GM19463 (cell line): ENCODE measurements at regions not wholly inside any gene's neighbourhood (a gene's known extent, or its start where the extent isn't known, plus 50 kb on each side); places are given as distances from the start of the nearest gene placed in this dataset.
"Not testable (repeated sequence)": the region's sequence is repeated elsewhere in the genome, so short reads cannot be mapped to it uniquely, and the experiment has no call there.

Source experiments
- ATAC-seq: cut with Tn5 transposase; IDR thresholded peaks from one replicate; pipeline ENCODE4 v1.9.1; 2021; ENCODE audit warnings: mild to moderate bottlenecking, moderate library complexity; ENCODE audit not compliant: unreplicated experiment

- ATAC-seq: not testable (repeated sequence)
Measured at GRCh38 chr1:148279002-148279542, 127.0 kb upstream of the NBPF11 start.

DNA sequence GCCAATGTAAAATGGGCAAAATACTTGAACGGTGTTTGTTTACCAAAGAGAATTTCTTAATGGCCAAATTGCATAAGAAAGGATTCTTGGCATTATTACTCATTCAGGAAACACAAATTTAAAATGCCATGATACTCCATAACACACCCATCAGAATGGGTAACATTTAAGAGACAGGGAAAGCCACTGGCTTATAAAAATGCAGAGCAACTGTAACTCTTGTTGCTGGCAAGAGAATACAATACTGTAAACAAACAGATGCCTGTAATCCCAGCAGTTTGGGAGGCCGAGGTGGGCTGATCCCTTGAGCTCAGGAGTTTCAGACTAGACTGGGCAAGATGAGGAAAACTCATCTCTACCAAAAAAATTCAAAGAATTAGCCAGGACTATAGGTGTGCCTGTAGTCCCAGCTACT lies 125.8 kb upstream of the NBPF11 start:
- not testable (repeated sequence) for ATAC-seq

- ATAC-seq: not testable (repeated sequence)
Measured at GRCh38 chr1:148267066-148267465, 115.0 kb upstream of the NBPF11 start.

- ATAC-seq: no peak
Measured at GRCh38 chr1:148264374-148265276, 112.5 kb upstream of the NBPF11 start.

DNA sequence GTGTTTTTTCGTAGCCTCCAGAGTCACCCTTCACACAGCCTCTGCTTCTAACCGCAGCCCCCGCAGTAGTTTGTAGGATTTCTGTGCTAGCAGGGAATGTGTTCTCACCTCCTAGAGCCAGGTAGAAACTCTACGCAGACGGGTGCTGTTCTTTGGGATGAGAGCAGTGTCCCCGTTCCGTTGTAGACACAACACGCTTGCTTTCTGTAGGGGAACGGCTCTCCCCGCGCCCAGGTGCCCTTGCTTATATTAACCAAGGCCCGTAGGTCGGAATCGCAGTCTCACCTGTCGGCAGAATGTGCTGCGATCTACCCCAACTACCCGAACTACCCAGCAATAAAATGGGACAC lies 111.8 kb upstream of the NBPF11 start:
- ATAC-seq: no peak

GRCh38 chr1:148263128-148263905 lies 111.2 kb upstream of the NBPF11 start:
- peak; percentile 56 for ATAC-seq

DNA sequence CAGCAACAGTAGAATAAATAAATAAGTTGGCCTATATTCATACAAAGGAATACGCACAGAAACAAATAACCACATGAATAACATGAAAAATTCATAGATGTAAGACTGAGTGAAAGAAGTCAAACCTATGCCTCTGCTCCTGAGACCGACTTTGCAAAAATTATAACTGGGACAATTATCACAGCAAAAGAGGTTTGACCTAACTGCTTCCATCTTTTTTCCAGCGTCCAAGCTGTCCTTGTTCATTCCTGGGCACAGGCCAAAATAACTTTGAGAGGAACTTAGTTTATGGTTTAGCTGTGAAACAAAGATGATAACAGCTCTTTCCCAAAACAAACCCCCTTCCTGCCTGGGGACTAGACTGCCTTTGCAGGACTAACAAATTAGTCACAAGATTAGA lies 109.6 kb upstream of the NBPF11 start:
- not testable (repeated sequence) for ATAC-seq

DNA sequence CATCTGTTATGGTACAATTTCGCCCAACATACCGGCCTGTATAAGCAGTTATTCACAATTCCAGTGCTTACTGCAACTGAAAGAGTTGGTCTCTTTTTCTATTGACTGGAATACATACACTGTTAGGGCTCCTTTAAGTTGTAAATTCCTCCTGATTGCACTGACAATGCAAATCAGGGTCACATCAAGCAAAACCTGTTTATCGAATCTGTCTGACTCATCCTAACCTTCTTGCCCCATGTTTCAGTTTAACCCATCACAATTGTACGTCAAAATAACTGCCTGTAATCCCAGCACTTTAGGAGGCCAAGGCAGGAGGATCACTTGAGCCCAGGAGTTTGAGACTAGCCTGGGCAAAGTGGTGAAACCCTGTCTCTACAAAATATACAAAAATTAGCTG lies 105.8 kb upstream of the NBPF11 start:
- ATAC-seq: not testable (repeated sequence)

- ATAC-seq: not testable (repeated sequence)
Measured at GRCh38 chr1:148254611-148255429, 102.7 kb upstream of the NBPF11 start.

- ATAC-seq: not testable (repeated sequence)
Measured at GRCh38 chr1:148253808-148254207, 101.7 kb upstream of the NBPF11 start.

DNA sequence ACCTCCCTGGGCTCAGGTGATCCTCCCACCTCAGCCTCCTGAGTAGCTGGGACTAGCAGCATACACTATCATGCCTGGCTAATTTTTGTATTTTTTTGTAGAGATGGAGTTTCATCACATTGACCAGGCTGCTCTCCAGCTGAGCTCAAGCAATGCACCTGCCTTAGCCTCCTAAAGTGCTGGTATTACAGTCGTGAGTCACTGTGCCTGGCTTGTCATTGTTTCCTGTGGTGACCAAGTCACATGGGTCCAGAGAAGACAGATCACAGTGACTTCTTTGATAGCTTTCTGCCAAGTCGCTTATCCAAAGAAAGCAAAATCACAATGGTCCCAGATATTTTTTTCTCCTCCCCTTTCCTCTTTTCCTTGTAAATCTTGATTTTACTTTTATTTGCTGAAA lies 96.7 kb upstream of the NBPF11 start:
- ATAC-seq: peak; percentile 62

DNA sequence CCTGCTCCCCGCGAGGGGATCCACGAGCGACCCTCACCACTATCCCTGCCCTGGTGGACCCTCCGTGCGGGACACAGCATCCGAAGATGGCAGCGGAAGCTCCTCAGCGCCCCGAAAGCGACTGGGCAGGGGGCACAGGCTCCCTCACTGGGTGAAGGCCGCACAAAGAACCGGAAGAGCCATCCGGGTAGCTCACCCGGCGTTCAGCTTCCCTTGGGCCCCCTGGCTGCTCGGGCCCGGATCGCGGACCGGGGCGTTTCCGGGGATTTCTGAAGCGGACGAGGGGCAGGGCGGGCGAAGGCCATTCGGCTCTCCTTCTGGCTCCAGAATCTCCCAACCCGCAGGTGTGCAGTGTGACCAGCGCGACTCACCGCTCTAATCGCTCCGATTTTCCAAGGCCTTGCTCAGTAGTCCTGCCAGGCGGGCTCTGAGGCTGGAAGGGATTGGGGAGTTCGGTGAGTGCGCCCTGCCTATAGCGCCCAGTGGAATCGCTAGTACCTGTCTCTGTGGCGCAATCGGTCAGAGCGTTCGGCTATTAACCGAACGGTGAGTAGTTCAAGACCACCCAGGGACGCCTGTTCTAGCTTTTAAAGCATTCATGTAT lies 94.3 kb upstream of the NBPF11 start:
- not testable (repeated sequence) for ATAC-seq

DNA sequence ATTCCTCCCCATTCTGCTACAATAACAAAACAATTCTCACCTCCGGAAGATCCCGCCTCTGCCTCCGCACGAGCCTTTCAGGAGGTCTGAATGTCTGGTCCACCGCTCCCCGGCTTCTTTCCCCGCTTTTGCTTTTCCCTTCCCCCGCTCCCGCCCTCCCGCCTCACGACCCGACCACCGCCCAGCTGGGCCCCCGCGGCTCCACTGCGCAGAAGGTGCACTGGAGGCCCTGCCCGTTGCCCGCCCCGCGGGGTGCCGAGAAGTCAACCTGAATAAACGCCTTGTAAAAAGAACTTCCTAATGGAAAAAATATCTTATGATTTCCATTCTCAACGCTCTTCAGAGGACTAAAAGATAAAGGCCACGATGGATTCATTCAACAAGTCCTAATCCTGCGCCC lies 93.8 kb upstream of the NBPF11 start:
- not testable (repeated sequence) for ATAC-seq

DNA sequence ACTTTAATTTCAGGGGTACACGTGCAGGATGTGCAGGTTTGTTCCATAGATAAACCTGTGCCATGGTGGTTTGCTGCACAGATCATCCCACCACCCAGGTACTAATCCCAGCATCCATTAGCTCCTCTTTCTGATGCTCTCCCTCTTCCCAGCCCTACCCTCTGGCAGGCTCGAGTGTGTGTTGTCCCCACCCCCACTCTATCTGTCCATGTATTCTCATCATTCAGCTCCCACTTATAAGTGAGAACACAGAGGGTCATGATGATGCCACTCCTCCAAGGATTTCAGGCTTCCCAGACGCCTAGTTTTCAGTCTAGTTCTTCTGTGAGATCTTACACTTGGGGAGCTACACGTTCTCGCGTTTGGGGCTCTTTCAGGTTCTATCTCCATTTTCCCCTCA lies 93.4 kb upstream of the NBPF11 start:
- ATAC-seq: not testable (repeated sequence)

GRCh38 chr1:148233250-148233649 lies 81.2 kb upstream of the NBPF11 start:
- ATAC-seq: not testable (repeated sequence)

- not testable (repeated sequence) for ATAC-seq
Measured at GRCh38 chr1:148228846-148229245, 76.8 kb upstream of the NBPF11 start.

DNA sequence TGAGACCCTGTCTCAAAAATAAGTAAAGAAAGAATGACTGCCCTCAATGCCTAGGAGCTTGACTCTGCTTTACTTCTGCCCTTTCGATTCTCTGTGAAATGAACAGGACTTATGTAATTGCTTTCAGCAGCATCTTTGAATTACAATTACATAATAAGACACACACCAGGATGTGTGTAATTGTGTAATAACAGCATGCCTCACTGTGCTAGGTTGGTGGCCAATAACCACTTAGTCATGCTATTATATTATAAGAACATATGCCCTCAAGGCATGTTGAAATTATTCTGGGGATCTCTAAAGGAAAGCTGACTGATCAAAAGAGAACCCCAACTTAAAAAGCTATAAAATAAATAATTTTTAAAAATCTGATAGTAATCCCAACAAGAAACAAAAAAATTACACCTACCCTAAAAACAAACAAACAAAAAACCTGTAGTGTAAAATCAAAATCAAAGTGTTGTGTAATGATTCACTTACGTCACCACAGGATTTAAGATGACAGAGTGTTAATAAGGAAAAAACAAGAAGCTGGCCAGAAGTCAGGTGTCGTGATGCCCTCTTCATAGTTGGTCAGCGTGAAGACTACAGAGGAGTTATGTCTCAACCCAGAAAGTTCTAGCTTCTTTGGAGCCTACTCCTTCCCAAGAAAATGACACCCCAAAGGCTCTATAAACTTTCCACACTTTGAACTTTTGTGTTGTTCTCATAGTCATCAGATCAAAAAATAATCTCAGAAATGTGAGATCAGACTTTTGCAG lies 70.5 kb upstream of the NBPF11 start:
- ATAC-seq: not testable (repeated sequence)

DNA sequence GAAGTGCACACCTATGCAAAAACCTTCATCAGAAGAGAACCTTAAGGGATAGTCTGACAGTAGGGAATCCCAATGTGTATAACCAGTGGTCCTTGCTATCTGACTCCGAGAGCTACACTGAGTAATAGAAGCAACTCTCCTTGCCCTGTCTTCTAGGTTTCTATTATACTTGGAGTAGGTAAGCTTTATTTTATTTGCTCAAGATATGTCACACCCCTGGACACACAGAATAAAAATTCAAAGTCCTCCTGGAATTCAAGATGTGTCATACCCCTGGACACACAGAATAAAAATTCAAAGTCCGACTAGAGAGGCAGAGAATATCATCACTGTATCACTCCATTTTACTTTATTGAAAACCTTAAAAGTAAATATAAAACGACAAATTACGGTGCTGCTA lies 69.5 kb upstream of the NBPF11 start:
- not testable (repeated sequence) for ATAC-seq

DNA sequence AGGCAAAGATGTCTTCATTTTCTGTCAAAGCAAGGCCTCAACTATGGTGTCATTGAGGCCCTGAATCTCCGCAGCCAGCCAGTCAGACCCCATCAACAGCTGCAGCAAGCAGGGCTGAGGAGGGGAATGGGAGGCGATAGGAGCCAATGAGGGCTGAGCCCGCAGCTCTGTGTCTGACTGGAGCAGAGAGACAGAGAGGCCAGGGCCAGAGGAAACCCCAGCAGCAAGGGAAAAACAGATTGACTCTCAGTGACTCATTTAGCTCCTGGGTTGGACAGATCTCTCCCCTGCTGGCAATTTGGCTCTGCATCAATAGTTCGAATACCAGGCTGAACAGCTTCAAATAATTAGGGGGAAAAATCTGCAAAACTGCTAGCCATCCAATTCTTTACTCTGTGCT lies 67.1 kb upstream of the NBPF11 start:
- not testable (repeated sequence) for ATAC-seq

GRCh38 chr1:148211191-148211590 lies 59.1 kb upstream of the NBPF11 start:
- not testable (repeated sequence) for ATAC-seq
